GM08714 (cell line): ENCODE measurements at regions not wholly inside any gene's neighbourhood (a gene's known extent, or its start where the extent isn't known, plus 50 kb on each side); places are given as distances from the start of the nearest gene placed in this dataset.
"Not testable (repeated sequence)": the region's sequence is repeated elsewhere in the genome, so short reads cannot be mapped to it uniquely, and the experiment has no call there.

ENCODE experiments used
- H3K4me3 ChIP-seq: fragments of 200-500 bp; sonication (Bioruptor generic); 2 replicates; pipeline ENCODE4 v1.5.1; 2014; ENCODE audit warnings: mild to moderate bottlenecking, low read length, inconsistent platforms
- ZNF274 ChIP-seq: IDR thresholded peaks from 2 replicates; pipeline ENCODE4 v1.6.1; 2012; ENCODE audit warnings: mild to moderate bottlenecking, low read depth, low read length

- no peak overlapping the region for H3K4me3 ChIP-seq
- no peak for TF ChIP-seq ZNF274
Measured at GRCh38 chr14:105581551-105582341, 55.4 kb downstream of the TMEM121 start.

DNA sequence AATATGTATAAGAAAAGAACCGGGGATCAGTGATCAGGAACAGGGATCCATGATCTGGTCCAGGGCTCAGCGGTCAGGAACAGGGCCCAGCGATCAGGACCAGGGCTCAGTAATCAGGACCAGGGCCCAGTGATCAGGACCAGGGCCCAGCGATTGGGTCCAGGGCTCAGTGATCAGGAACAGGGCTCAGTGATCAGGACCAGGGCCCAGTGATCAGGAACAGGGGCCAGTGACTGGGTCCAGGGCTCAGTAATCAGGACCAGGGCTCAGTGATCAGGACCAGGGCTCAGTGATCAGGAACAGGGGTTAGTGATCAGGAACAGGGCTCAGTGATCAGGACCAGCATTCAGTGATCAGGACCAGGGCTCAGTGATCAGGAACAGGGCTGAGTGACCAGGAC lies 56.3 kb downstream of the TMEM121 start:
- no peak overlapping the region for H3K4me3 ChIP-seq
- no peak for TF ChIP-seq ZNF274

DNA sequence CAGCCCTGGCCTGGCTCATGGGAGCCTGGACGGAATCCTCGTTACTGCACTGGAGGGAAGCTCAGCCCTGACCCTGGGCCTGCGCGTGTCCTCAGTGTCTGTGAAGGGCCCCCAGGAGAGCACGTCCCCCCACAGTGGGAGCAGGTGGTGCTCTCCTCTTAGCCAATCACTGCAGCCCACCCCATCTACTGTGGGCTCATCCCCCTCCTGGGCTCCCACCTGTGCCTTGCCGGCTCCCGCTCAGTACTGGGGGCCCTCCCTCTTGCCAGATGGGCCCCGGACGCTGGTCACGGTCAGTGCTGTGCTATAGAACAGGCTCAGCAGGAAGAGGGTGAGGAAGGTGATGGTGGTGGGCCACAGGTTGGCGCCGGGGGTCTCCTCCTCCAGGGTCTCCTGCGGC lies 57.5 kb downstream of the TMEM121 start:
- not testable (repeated sequence) for H3K4me3 ChIP-seq

DNA sequence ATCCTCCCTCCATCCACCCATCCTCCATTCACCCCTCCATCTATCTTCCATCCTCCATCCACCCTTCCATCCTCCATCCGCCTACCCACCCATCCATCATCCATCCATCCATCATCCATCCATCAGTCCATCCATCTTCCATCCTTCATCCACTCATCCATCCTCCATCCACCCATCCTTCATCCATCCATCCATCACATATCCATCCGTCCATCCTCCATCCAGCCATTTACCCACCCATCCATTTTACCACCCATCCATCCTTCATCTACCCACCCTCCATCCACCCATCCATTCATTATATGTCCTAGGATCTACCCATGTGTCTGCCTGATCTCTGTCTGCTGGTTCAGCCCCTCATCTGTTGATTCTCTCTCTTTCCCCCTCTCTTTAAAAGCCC lies 58.9 kb downstream of the TMEM121 start:
- H3K4me3 ChIP-seq = not testable (repeated sequence)

DNA sequence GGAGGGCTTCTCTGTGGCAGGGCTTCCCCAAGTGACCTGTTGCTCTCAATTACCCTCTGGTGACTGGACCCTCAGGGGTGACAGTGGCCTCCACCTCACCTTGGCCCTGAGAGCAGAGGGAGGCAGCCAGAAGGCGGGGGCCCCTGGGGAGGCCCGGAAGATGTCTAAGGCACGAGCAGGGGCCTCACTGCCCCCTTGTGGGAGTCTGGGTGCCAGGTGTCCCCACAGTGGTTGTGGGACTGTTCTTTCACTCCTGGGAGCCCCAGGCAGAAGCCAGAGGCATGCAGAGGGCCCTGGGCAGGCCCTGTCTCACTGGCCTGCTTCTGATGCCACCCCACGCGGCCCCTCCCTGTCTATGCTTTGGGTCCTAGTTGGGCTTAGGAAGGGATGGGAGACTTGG lies 59.3 kb downstream of the TMEM121 start:
- not testable (repeated sequence) for H3K4me3 ChIP-seq

DNA sequence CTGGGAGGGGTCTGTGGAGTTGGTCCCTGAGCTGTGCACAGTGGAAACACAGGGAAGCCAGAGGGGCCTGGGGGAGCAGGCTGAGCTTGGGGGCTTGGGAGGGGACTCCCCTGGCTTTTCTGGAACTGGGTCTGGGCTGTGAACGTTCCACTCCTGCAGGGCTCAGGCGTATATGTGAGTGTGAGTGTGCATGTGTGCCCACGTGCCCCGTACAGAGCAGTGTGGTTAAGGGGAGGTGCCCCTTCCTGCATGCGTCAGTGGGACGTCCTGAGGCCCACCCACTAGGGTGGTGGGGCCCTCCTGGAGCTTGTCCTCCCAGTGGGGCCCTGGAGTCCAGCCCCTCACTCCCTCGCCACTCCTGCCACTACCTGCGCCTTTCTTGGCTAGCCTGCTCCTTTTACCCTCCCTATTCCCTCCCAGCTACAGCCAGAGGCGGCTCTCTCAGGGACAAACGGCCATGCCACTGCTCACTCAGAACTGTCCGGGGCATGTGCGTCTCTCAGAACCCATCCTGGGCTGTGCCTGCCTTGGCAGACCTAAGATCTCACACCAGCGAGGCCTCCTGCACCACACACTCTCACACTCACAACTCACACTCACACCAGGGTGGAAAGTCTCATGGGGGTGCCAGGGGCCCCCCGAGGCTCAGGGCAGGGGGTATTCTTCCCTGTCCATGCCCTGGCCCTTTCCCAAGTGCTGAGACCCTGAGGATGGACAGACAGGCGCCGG lies 59.9 kb downstream of the TMEM121 start:
- not testable (repeated sequence) for H3K4me3 ChIP-seq

GRCh38 chr14:105587034-105587433 lies 60.7 kb downstream of the TMEM121 start:
- not testable (repeated sequence) for H3K4me3 ChIP-seq

- H3K4me3 ChIP-seq = not testable (repeated sequence)
Measured at GRCh38 chr14:105587482-105588235, 61.3 kb downstream of the TMEM121 start.

- TF ChIP-seq ZNF274 = no peak
- H3K4me3 ChIP-seq = no peak overlapping the region
Measured at GRCh38 chr14:105588236-105588860, 62.0 kb downstream of the TMEM121 start.

DNA sequence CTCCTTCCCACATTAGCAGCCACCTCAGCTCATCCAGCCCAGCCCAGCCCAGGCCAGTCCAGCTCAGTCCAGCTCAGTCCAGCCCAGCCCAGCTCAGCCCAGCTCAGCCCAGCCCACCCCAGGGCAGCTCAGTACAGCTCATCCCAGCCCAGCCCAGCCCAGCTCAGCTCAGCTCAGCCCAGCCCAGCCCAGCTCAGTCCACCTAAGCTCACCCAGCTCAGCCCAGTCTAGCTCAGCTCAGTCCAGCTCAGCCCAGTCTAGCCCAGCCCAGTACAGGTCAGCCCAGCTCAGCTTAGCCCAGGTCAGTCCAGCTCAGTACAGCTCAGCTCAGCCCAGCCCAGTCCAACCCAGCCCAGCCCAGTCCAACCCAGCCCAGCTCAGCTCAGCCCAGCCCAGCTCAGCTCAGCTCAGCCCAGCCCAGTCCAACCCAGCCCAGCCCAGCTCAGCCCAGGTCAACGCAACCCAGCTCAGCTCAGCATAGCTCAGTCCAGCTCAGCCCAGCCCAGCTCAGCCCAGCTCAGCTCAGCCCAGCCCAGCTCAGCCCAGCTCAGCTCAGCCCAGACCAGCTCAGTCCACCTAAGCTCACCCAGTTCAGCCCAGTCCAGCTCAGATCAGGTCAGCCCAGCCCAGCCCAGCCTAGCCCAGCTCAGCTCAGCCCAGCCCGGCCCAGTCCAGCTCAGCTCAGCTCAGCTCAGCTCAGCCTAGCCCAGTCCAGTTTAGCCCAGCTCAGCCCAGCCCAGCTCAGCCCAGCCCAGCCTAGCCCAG lies 63.0 kb downstream of the TMEM121 start:
- no peak for TF ChIP-seq ZNF274
- H3K4me3 ChIP-seq = no peak overlapping the region

DNA sequence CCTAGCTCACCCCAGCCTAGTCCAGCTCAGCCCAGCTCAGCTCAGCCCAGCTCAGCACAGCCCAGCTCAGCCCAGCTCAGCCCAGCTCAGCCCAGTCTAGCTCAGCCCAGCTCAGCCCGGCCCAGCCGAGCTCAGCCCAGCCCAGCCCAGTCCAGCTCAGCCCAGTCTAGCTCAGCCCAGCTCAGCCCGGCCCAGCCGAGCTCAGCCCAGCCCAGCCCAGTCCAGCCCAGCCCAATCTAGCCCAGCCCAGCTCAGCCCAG lies 63.5 kb downstream of the TMEM121 start:
- H3K4me3 ChIP-seq = not testable (repeated sequence)

DNA sequence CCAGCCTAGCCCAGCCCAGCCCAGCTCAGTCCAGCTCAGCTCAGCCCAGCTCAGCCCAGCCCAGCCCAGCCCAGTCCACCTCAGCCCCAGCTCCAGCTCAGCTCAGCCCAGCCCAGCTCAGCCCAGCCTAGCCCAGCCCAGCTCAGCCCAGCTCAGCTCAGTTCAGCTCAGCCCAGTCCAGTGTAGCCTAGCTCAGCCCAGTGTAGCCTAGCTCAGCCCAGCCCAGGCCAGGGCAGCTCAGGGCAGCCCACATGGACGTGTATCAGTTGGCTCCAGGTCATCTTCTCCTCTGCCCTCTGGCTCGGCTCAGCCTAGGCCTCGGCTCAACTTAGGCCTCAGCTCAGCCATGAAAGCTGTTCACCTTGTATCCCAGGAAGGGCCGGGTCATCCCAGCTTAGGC lies 64.7 kb downstream of the TMEM121 start:
- no peak for TF ChIP-seq ZNF274
- no peak overlapping the region for H3K4me3 ChIP-seq

DNA sequence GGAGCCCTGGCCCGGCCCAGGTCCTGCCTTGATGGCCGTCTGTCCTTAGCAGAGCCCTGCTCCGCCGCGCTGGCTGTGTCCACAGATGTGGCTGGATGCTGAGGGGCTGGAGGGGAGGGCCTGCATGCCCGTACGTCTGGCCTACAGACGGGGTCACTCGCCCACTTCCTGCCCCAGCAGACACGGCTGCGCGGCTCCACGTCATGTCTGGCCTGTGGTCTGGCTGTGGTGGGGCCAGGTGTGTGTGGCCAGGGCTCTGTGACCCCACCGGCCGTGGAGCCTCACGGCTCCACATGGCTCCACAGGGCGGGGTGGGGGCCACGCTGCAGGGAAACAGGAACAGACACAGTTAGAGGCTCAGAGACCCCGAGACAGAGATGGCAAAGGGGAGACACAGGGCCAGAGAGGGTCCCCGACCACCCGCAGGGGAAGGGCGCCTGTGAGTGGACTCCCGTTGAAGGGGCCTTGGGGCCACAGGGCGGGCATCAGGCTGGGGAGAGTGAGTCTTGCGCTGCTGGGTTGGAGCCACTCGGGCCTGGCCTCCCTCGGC lies 65.5 kb downstream of the TMEM121 start:
- H3K4me3 ChIP-seq = not testable (repeated sequence)

DNA sequence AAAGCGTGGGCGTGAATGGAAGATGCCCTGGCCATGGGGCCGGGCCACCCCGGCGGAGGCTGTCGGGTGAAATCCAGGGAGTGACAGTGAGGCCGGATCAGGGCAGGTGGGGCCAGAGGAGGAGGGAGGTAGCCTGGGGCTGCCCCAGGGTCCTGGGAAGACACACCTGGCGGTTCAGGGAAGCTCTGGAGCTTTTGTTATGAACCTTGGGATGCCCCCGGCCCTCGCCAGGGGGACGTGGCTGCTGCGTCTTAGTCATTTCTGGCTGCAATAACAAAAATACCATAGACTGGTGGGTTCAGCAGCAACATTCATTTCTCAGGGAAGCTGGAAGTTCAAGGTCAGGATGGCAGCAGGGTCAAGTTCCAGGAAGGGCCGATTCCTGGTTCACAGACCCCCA lies 66.3 kb downstream of the TMEM121 start:
- H3K4me3 ChIP-seq = not testable (repeated sequence)

- H3K4me3 ChIP-seq = not testable (repeated sequence)
Measured at GRCh38 chr14:105595346-105595745, 69.0 kb downstream of the TMEM121 start.

DNA sequence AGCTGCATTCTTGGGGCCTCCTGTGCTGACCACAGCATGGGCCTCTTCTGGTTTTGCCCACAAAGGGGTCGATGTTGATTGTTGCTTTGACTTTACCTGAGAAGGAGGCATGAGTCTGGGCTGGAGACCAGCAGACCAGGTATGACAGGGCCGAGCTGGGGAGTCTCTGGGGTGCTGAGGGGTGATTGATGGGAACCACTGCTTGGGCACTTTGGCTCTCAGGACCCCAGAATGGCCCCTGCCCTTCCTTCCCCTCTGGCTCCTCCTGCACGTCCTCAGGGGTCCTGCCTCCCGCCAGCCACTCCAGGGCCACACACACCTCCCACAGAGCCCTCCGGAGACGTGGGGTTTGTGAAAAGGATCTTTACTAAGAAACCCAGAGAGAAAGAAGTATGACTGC lies 70.0 kb downstream of the TMEM121 start:
- not testable (repeated sequence) for H3K4me3 ChIP-seq

DNA sequence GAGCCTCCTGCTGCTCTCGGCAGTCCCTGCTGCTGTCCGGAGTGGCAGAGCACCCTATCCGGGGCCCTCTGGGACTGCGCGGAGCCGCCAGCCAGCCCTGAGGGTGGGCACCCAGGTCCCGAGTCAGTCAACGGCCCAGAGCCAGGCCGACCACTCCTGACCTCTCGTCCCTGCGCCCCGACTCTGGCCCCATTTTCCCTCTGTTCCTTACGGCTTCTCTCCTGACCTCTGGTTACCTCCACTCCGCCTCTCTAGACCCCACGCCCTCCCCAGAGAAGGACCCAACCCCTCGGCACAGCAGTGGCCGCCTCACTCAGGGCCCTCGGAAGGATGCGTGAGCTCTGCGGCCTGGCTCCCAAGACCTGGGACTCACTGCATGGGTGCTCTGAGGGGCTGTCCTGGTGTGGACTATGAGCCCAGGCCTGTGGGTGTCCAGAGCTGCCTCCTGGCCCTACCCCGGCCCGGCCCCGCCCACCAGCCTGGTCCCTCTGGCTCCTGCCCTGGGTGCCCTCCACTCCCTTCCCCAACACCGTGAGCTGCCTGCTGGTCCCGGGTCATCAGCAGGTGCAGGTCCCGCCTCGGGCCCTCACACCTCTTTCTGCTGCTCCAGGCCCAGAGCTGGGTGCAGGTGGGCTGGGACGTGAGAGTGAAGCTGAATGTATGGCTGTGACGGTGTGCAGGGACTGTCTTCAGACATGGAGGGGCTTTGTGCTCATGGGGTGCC lies 71.8 kb downstream of the TMEM121 start:
- H3K4me3 ChIP-seq = not testable (repeated sequence)

DNA sequence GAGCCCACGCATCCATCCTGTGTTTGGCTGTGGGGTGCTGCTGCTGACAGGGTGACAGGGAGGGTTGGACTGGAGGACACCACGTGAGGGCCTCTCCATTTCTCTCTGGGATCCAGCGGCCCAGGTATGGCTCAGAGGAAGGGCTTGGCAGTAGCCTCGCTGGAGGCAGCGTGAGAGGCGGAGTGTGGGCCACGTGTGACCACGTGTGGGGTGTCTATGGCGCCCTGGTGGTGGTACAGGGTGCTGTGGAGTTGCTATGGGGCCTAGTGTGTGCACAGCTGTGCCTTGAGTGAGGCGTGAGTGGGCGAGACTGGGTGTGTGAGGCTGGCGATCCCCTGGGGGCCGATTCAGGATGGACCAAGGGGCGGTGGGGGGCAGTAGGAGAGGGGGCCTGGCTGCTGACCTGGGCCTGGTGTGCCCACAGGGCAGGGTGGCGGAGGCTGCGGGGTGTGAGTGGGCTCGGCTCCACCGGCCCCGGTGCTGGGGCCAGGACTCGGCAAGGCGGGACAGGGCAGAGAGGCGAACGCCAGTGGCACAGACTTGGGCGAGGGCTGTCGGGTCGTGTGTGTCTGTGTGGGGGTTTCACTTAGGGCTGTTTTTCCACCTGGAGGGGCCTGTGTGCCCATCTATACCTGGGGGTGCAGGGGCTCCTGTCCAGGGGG lies 72.7 kb downstream of the TMEM121 start:
- not testable (repeated sequence) for H3K4me3 ChIP-seq
